ENCODE measurements at regions not wholly inside any gene's neighbourhood (a gene's known extent, or its start where the extent isn't known, plus 50 kb on each side); places are given as distances from the start of the nearest gene placed in this dataset.

- Histone ChIP-seq H3K27ac (no peak overlapping the region), H3K4me1 (peaks cover 17% of the 10 kb centered on the region), H3K9me3 (peaks cover 7% of the 10 kb centered on the region), H3K36me3 (no peaks in the 10 kb centered on the region), H3K27me3 (no peaks in the 10 kb centered on the region), H3K4me3 (no peak overlapping the region)
- DNase-seq (ENCODE audit: low spot score in 2 of 2), result no peak
- TF ChIP-seq CTCF (IDR thresholded peaks at IDR 0.05), result no peak
- TF ChIP-seq POLR2A (IDR thresholded peaks at IDR 0.05), result no peak
- no peak for TF ChIP-seq EP300 (IDR thresholded peaks at IDR 0.05)
- TF ChIP-seq POLR2AphosphoS5 (IDR thresholded peaks at IDR 0.05), result no peak
- WGBS, result 88% methylated on average over 1 of the region's 1 CpG
Measured at GRCh38 chr9:13645557-13645956, 366.1 kb upstream of the MPDZ start.

GRCh38 chr9:13644675-13645074, 365.2 kb upstream of the MPDZ start:
- H3K36me3 ChIP-seq, result no peaks in the 10 kb centered on the region
- no peak overlapping the region for H3K4me3 ChIP-seq
- TF ChIP-seq POLR2A (IDR thresholded peaks at IDR 0.05) (no peak), CTCF (IDR thresholded peaks at IDR 0.05) (no peak), POLR2AphosphoS5 (IDR thresholded peaks at IDR 0.05) (no peak), EP300 (IDR thresholded peaks at IDR 0.05) (no peak)
- H3K9me3 ChIP-seq, result peaks cover 7% of the 10 kb centered on the region
- peaks cover 17% of the 10 kb centered on the region for H3K4me1 ChIP-seq
- no peaks in the 10 kb centered on the region for H3K27me3 ChIP-seq
- 35% methylated on average over 1 of the region's 1 CpG for WGBS
- H3K27ac ChIP-seq, result no peak overlapping the region
- no peak for DNase-seq (ENCODE audit: low spot score in 2 of 2)

GRCh38 chr9:13642646-13643045, 363.2 kb upstream of the MPDZ start:
- Histone ChIP-seq H3K4me1 (peaks cover 17% of the 10 kb centered on the region), H3K36me3 (no peaks in the 10 kb centered on the region), H3K27me3 (no peaks in the 10 kb centered on the region), H3K27ac (no peak overlapping the region), H3K9me3 (no peaks in the 10 kb centered on the region), H3K4me3 (no peak overlapping the region)
- DNase-seq (ENCODE audit: low spot score in 2 of 2), result no peak
- TF ChIP-seq EP300 (IDR thresholded peaks at IDR 0.05) (no peak), POLR2AphosphoS5 (IDR thresholded peaks at IDR 0.05) (no peak), POLR2A (IDR thresholded peaks at IDR 0.05) (no peak), CTCF (IDR thresholded peaks at IDR 0.05) (no peak)
- 93% methylated on average over 2 of the region's 2 CpGs for WGBS

GRCh38 chr9:13629067-13629466, 349.6 kb upstream of the MPDZ start:
- Histone ChIP-seq H3K27ac (no peak overlapping the region), H3K4me3 (no peak overlapping the region), H3K36me3 (no peaks in the 10 kb centered on the region), H3K4me1 (no peaks in the 10 kb centered on the region), H3K9me3 (peaks cover 5% of the 10 kb centered on the region), H3K27me3 (no peaks in the 10 kb centered on the region)
- TF ChIP-seq CTCF (IDR thresholded peaks at IDR 0.05), result no peak
- no peak for TF ChIP-seq POLR2A (IDR thresholded peaks at IDR 0.05)
- TF ChIP-seq EP300 (IDR thresholded peaks at IDR 0.05), result no peak
- TF ChIP-seq POLR2AphosphoS5 (IDR thresholded peaks at IDR 0.05), result no peak
- DNase-seq (ENCODE audit: low spot score in 2 of 2), result no peak
- 81% methylated on average over 4 of the region's 4 CpGs for WGBS

- Histone ChIP-seq H3K9me3 (peaks cover 5% of the 10 kb centered on the region), H3K27ac (no peak overlapping the region), H3K36me3 (no peaks in the 10 kb centered on the region), H3K4me1 (no peaks in the 10 kb centered on the region), H3K27me3 (no peaks in the 10 kb centered on the region), H3K4me3 (no peak overlapping the region)
- TF ChIP-seq CTCF (IDR thresholded peaks at IDR 0.05), result no peak
- TF ChIP-seq POLR2A (IDR thresholded peaks at IDR 0.05), result no peak
- no peak for TF ChIP-seq POLR2AphosphoS5 (IDR thresholded peaks at IDR 0.05)
- no peak for TF ChIP-seq EP300 (IDR thresholded peaks at IDR 0.05)
- no peak for DNase-seq (ENCODE audit: low spot score in 2 of 2)
- WGBS, result 80% methylated on average over 1 of the region's 1 CpG
Measured at GRCh38 chr9:13628526-13628925, 349.0 kb upstream of the MPDZ start.

Data from suprapubic skin (tissue), 4 donors.